PC-3 (cell line): ENCODE measurements at regions not wholly inside any gene's neighbourhood (a gene's known extent, or its start where the extent isn't known, plus 50 kb on each side); places are given as distances from the start of the nearest gene placed in this dataset.

Experiments
- ATAC-seq: fragments of 200-7000 bp; cut with Tn5 transposase; 2 replicates; pipeline ENCODE4 v1.9.1; 2020; ENCODE audit warnings: mild to moderate bottlenecking, moderate library complexity
- BruUV-seq: library from RNA; stranded (reverse); fragments of 400-500 nt; replicated peaks from 2 replicates; lab custom pipeline; 2021; lab: Mats Ljungman, UMichigan
- CTCF ChIA-PET: fragments of 300-600 bp; sonication (Branson Sonifier 250); formaldehyde crosslinking; loops from one replicate; lab custom pipeline; 2022; ENCODE audit warnings: antibody characterized with exemption; lab: Charles Lee
- POLR2A ChIA-PET: fragments of 300-600 bp; sonication (Branson Sonifier 250); formaldehyde crosslinking; loops from one replicate; lab custom pipeline; 2022; ENCODE audit warnings: antibody characterized with exemption; ENCODE audit not compliant: unreplicated experiment; lab: Charles Lee
- DNase-seq: peaks from one replicate; pipeline ENCODE4 v3.0.0-alpha.2; 2015
- H2AFZ ChIP-seq: fragments of 300-600 bp; sonication (generic); 2 replicates; pipeline ENCODE4 v1.6.0; 2016; ENCODE audit warnings: antibody characterized with exemption, low read length
- H3F3A ChIP-seq: fragments of 300-600 bp; sonication (generic); one replicate; pipeline ENCODE4 v1.6.0; 2017; ENCODE audit warnings: antibody characterized with exemption, low read length, control low read depth, mild to moderate bottlenecking; ENCODE audit not compliant: unreplicated experiment
- H3K27ac ChIP-seq: fragments of 300-600 bp; sonication (generic); 2 replicates; pipeline ENCODE4 v1.5.1; 2016; ENCODE audit warnings: mild to moderate bottlenecking, low read length
- H3K27me3 ChIP-seq: fragments of 300-600 bp; sonication (generic); 2 replicates; pipeline ENCODE4 v1.6.1; 2016; ENCODE audit warnings: low read length, mixed read lengths
- H3K36me3 ChIP-seq: fragments of 300-600 bp; sonication (generic); 2 replicates; pipeline ENCODE4 v1.6.1; 2016; ENCODE audit warnings: low read depth, mixed run types, low read length, mixed read lengths
- H3K4me1 ChIP-seq: fragments of 300-600 bp; sonication (generic); 2 replicates; pipeline ENCODE4 v1.5.1; 2016; ENCODE audit warnings: low read length; ENCODE audit not compliant: insufficient read depth
- H3K4me2 ChIP-seq: fragments of 300-600 bp; sonication (generic); 2 replicates; pipeline ENCODE4 v1.6.0; 2016; ENCODE audit warnings: low read length
- H3K4me3 ChIP-seq: fragments of 300-600 bp; sonication (generic); 2 replicates; pipeline ENCODE4 v1.5.1; 2016; ENCODE audit warnings: mild to moderate bottlenecking, low read length, mixed read lengths
- H3K79me2 ChIP-seq: fragments of 300-600 bp; sonication (generic); 2 replicates; pipeline ENCODE4 v1.6.1; 2017; ENCODE audit warnings: low read length, mixed read lengths
- H3K9ac ChIP-seq: fragments of 300-600 bp; sonication (generic); 2 replicates; pipeline ENCODE4 v1.6.0; 2016; ENCODE audit warnings: mild to moderate bottlenecking, low read length
- H3K9me2 ChIP-seq: fragments of 300-600 bp; sonication (generic); replicated peaks from 2 replicates; pipeline ENCODE4 v1.6.1; 2016; ENCODE audit warnings: mixed run types, low read length, mixed read lengths
- H3K9me3 ChIP-seq: fragments of 300-600 bp; sonication (generic); 2 replicates; pipeline ENCODE4 v1.6.1; 2016; ENCODE audit warnings: low read length, mixed read lengths
- H4K20me1 ChIP-seq: fragments of 300-600 bp; sonication (generic); 2 replicates; pipeline ENCODE4 v1.6.1; 2016; ENCODE audit warnings: low read length, mixed read lengths
- EZH2 ChIP-seq: fragments of 300-600 bp; sonication (generic); IDR thresholded peaks from one replicate; pipeline ENCODE4 v1.6.1; 2017; ENCODE audit warnings: antibody characterized with exemption, mild to moderate bottlenecking, low read length; ENCODE audit not compliant: unreplicated experiment
- EZH2phosphoT487 ChIP-seq: fragments of 300-600 bp; sonication (generic); IDR thresholded peaks from 2 replicates; pipeline ENCODE4 v1.6.1; 2018; ENCODE audit warnings: mild to moderate bottlenecking, antibody characterized with exemption, low read length, borderline replicate concordance
- intact Hi-C: fragments of 100-400 bp; cut with micrococcal nuclease; formaldehyde crosslinking; loops from 2 replicates; pipeline ENCODE4 v1.9.0; 2023
- TF ChIP-seq, protein P1 (sequence below): fragments of 300-600 bp; sonication (generic); conservative IDR thresholded peaks from 2 replicates; pipeline ENCODE4 v1.5.1; 2017; ENCODE audit warnings: antibody characterized with exemption, low read depth, mild to moderate bottlenecking, low read length

GRCh38 chr4:159483110-159483781 is 380.4 kb downstream of the RAPGEF2 start:
- Histone ChIP-seq H3K9ac (no peak overlapping the region), H3K9me3 (no peaks in the 10 kb centered on the region), H2AFZ (no peak overlapping the region), H3K36me3 (no peaks in the 10 kb centered on the region), H3F3A (no peaks in the 10 kb centered on the region), H3K27me3 (no peaks in the 10 kb centered on the region), H3K79me2 (no peaks in the 10 kb centered on the region), H3K4me3 (no peak overlapping the region), H4K20me1 (no peaks in the 10 kb centered on the region), H3K9me2 (no peaks in the 10 kb centered on the region), H3K27ac (no peak overlapping the region), H3K4me2 (no peak overlapping the region), H3K4me1 (peaks cover 5% of the 10 kb centered on the region; the same call in 1 of the 2 replicates)
- ATAC-seq (no peak), DNase-seq (no peak)
- BruUV-seq = no TSS peak
- TF ChIP-seq EZH2 = no peak
- TF ChIP-seq, protein P1, sequence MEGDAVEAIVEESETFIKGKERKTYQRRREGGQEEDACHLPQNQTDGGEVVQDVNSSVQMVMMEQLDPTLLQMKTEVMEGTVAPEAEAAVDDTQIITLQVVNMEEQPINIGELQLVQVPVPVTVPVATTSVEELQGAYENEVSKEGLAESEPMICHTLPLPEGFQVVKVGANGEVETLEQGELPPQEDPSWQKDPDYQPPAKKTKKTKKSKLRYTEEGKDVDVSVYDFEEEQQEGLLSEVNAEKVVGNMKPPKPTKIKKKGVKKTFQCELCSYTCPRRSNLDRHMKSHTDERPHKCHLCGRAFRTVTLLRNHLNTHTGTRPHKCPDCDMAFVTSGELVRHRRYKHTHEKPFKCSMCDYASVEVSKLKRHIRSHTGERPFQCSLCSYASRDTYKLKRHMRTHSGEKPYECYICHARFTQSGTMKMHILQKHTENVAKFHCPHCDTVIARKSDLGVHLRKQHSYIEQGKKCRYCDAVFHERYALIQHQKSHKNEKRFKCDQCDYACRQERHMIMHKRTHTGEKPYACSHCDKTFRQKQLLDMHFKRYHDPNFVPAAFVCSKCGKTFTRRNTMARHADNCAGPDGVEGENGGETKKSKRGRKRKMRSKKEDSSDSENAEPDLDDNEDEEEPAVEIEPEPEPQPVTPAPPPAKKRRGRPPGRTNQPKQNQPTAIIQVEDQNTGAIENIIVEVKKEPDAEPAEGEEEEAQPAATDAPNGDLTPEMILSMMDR = no peak
- TF ChIP-seq EZH2phosphoT487 = no peak
- CTCF ChIA-PET = no interaction called here
- POLR2A ChIA-PET = no interaction called here
- intact Hi-C loops = loop anchor here (10.0 kb wide), 1 partner anchor 1772 kb away; no protein-coding TSS in a partner anchor

- Histone ChIP-seq H3K9me2 (no peaks in the 10 kb centered on the region), H3K4me1 (peaks cover 5% of the 10 kb centered on the region; the same call in 1 of the 2 replicates), H3F3A (no peaks in the 10 kb centered on the region), H3K4me2 (peak overlapping the region; percentile 31; the same call in 1 of the 2 replicates), H2AFZ (no peak overlapping the region), H3K79me2 (no peaks in the 10 kb centered on the region), H3K36me3 (no peaks in the 10 kb centered on the region), H3K27me3 (no peaks in the 10 kb centered on the region), H3K4me3 (no peak overlapping the region), H4K20me1 (no peaks in the 10 kb centered on the region), H3K27ac (no peak overlapping the region), H3K9me3 (no peaks in the 10 kb centered on the region), H3K9ac (no peak overlapping the region)
- no peak; the same call in 1 of the 2 replicates for ATAC-seq
- POLR2A ChIA-PET = no interaction called here
- intact Hi-C loops = loop anchor here (10.0 kb wide), 1 partner anchor 1771 kb away; no protein-coding TSS in a partner anchor
- peak; percentile 10 for DNase-seq
- TF ChIP-seq EZH2 (no peak), EZH2phosphoT487 (no peak)
- TF ChIP-seq, protein P1 = no peak
- no TSS peak for BruUV-seq
- CTCF ChIA-PET = interaction anchor here (0.6 kb wide), 1 partner anchor 496 kb away, joined by 3 read pairs; no protein-coding TSS in a partner anchor
Measured at GRCh38 chr4:159483782-159484741, 381.2 kb downstream of the RAPGEF2 start.
